Natural killer cell (primary cell): ENCODE measurements at regions not wholly inside any gene's neighbourhood (a gene's known extent, or its start where the extent isn't known, plus 50 kb on each side); places are given as distances from the start of the nearest gene placed in this dataset.

Experiments
- ATAC-seq, 3 donors: fragments of 150-1000 bp in 2 of 3; fragments of 200-7000 bp in 1 of 3; cut with Tn5 transposase; 1 replicate in 1 of 3; 2 replicates in 2 of 3; pipeline ENCODE4 v1.10.0; 2021; ENCODE audit warnings: mild to moderate bottlenecking in 2 of 3, moderate library complexity in 2 of 3
- DNase-seq, 2 donors: peaks; one replicate each; pipeline versions ENCODE4 v3.0.0 to v3.0.0-alpha.2; 2013 to 2021; ENCODE audit warnings: mixed read lengths in 1 of 2
- H3K27ac ChIP-seq: one replicate; pipeline ENCODE4 v1.5.1; 2013; ENCODE audit warnings: mild to moderate bottlenecking, low read length
- H3K27me3 ChIP-seq: one replicate; pipeline ENCODE4 v1.6.1; 2013; ENCODE audit warnings: low read length; ENCODE audit not compliant: control insufficient read depth, insufficient read depth
- H3K36me3 ChIP-seq: one replicate; pipeline ENCODE4 v1.6.1; 2013; ENCODE audit warnings: low read length; ENCODE audit not compliant: control insufficient read depth, insufficient read depth
- H3K4me1 ChIP-seq: one replicate; pipeline ENCODE4 v1.6.1; 2013; ENCODE audit warnings: low read length; ENCODE audit not compliant: control insufficient read depth, insufficient read depth
- H3K4me3 ChIP-seq: one replicate; pipeline ENCODE4 v1.5.1; 2013; ENCODE audit warnings: low read length
- H3K9me3 ChIP-seq: one replicate; pipeline ENCODE4 v1.6.1; 2013; ENCODE audit warnings: low read length; ENCODE audit not compliant: control insufficient read depth, insufficient read depth
- H3K27ac Mint-ChIP-seq, 2 donors: one replicate each; pipeline ENCODE4 v1.8.0; 2022; ENCODE audit warnings: mild to moderate bottlenecking in 2 of 2, mixed read lengths in 2 of 2, moderate library complexity in 1 of 2
- H3K27me3 Mint-ChIP-seq, 2 donors: one replicate each; pipeline ENCODE4 v1.8.0; 2022; ENCODE audit warnings: low read depth in 2 of 2, mixed read lengths in 2 of 2
- H3K36me3 Mint-ChIP-seq: one replicate; pipeline ENCODE4 v1.8.0; 2022; ENCODE audit warnings: mixed read lengths
- H3K4me1 Mint-ChIP-seq, 2 donors: one replicate each; pipeline ENCODE4 v1.8.0; 2022; ENCODE audit warnings: mixed read lengths in 2 of 2
- H3K4me3 Mint-ChIP-seq: one replicate; pipeline ENCODE4 v1.8.0; 2022; ENCODE audit warnings: mild to moderate bottlenecking, moderate library complexity, mixed read lengths
- H3K9me3 Mint-ChIP-seq, 2 donors: one replicate each; pipeline ENCODE4 v1.8.0; 2022; ENCODE audit warnings: mixed read lengths in 2 of 2
- WGBS: methylation state at CpG from one replicate; pipeline ENCODE4 v1.1.7; 2013; ENCODE audit warnings: missing lambda C conversion rate; ENCODE audit not compliant: insufficient coverage; 5-methylcytosine and 5-hydroxymethylcytosine counted together
- intact Hi-C: fragments of 100-400 bp; cut with micrococcal nuclease; formaldehyde crosslinking; loops from one replicate; pipeline ENCODE4 v1.14.2; 2022
- TF ChIP-seq, protein P1 (sequence below): fragments of 200-600 bp; IDR thresholded peaks from one replicate; pipeline ENCODE4 v1.8.0; 2022; ENCODE audit warnings: antibody characterized with exemption

DNA sequence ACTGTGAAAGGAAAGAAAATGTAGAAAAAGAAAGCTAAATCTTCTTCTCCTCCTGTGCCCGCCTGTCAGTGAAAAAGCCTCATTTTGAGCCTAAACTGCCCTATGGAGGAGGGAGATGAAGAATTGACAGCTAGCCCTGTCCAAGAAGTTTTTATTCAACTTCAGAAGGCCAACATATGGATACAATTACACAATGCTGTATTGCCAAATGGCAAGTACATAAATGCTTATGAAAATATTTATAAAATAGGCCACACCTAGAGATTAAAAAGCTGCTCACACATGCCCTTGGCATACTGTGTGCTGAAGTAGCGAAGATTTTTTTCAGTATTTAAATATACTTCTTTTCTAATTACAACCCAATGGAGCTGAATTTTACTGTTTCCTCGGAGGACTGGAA lies 65.1 kb upstream of the NEBL start:
- DNase-seq (no peak), ATAC-seq (no peak)
- Histone ChIP-seq H3K9me3 (no peaks in the 10 kb centered on the region), H3K4me3 (no peak overlapping the region), H3K36me3 (no peaks in the 10 kb centered on the region), H3K4me1 (no peaks in the 10 kb centered on the region), H3K27me3 (no peaks in the 10 kb centered on the region), H3K27ac (no peak overlapping the region)
- intact Hi-C loops: no loop called here
- Mint-ChIP-seq H3K9me3 (no peaks in the 10 kb centered on the region), H3K27me3 (peaks cover 4 to 18% of the 10 kb centered on the region in 2 donors), H3K27ac (no peak overlapping the region), H3K36me3 (no peaks in the 10 kb centered on the region), H3K4me1 (no peaks in the 10 kb centered on the region), H3K4me3 (no peak overlapping the region)
- TF ChIP-seq, protein P1, sequence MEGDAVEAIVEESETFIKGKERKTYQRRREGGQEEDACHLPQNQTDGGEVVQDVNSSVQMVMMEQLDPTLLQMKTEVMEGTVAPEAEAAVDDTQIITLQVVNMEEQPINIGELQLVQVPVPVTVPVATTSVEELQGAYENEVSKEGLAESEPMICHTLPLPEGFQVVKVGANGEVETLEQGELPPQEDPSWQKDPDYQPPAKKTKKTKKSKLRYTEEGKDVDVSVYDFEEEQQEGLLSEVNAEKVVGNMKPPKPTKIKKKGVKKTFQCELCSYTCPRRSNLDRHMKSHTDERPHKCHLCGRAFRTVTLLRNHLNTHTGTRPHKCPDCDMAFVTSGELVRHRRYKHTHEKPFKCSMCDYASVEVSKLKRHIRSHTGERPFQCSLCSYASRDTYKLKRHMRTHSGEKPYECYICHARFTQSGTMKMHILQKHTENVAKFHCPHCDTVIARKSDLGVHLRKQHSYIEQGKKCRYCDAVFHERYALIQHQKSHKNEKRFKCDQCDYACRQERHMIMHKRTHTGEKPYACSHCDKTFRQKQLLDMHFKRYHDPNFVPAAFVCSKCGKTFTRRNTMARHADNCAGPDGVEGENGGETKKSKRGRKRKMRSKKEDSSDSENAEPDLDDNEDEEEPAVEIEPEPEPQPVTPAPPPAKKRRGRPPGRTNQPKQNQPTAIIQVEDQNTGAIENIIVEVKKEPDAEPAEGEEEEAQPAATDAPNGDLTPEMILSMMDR: no peak
- 93% methylated on average over 2 of the region's 3 CpGs for WGBS

DNA sequence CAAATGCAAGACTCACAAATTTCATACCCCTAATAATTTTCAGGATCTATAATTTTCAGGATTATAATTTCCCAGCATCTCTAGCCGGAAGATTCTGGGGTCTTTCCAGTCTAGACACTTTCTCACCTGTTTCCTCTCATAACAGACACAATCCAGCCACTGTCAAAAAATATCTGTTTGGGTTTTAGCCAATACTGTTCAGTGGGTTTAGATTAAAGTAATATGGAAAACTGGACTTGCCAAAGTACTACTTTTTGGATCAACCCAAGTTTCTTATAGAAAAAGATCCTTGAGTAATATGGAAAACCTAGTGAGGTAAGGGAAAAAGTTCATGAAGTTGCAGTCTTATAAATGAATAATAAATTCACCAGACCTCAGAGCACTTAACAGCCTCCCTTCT lies 62.1 kb upstream of the NEBL start:
- H3K4me1 ChIP-seq: no peaks in the 10 kb centered on the region
- no peaks in the 10 kb centered on the region for H3K9me3 ChIP-seq
- H3K27me3 ChIP-seq: no peaks in the 10 kb centered on the region
- Mint-ChIP-seq H3K4me1 (no peaks in the 10 kb centered on the region), H3K27me3 (peaks cover 2 to 25% of the 10 kb centered on the region in 2 donors), H3K27ac (no peak overlapping the region), H3K36me3 (no peaks in the 10 kb centered on the region), H3K4me3 (no peak overlapping the region), H3K9me3 (no peaks in the 10 kb centered on the region)
- no peak overlapping the region for H3K4me3 ChIP-seq
- ATAC-seq: no peak
- WGBS: 88% methylated on average over 1 of the region's 1 CpG
- intact Hi-C loops: no loop called here
- no peak for DNase-seq
- TF ChIP-seq, protein P1: no peak
- no peaks in the 10 kb centered on the region for H3K36me3 ChIP-seq
- no peak overlapping the region for H3K27ac ChIP-seq

DNA sequence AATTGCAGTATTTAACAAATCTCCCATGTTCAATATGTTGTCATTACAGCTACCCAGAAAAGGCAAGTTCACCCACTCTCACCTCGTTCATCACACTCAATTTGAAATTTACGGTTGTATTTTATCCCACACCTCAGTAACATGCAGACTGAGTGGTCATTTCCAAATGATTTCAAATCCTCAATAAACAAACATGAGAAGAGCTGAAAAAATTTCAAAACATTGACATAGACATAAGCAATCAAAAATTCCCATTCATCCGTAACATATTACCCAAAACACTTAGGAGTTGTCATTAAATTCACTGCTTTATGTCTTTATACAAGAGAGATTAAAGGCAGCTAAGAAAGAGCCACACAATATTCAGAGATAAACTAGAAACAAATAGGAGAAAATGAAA lies 61.7 kb upstream of the NEBL start:
- Histone ChIP-seq H3K27me3 (no peaks in the 10 kb centered on the region), H3K9me3 (no peaks in the 10 kb centered on the region), H3K4me1 (no peaks in the 10 kb centered on the region), H3K36me3 (no peaks in the 10 kb centered on the region), H3K27ac (no peak overlapping the region), H3K4me3 (no peak overlapping the region)
- Mint-ChIP-seq H3K4me1 (no peaks in the 10 kb centered on the region), H3K27ac (no peak overlapping the region), H3K27me3 (peaks cover 2 to 25% of the 10 kb centered on the region in 2 donors), H3K9me3 (no peaks in the 10 kb centered on the region), H3K4me3 (no peak overlapping the region), H3K36me3 (no peaks in the 10 kb centered on the region)
- TF ChIP-seq, protein P1: no peak
- intact Hi-C loops: no loop called here
- 93% methylated on average over 2 of the region's 3 CpGs for WGBS
- ATAC-seq: no peak
- DNase-seq: no peak

DNA sequence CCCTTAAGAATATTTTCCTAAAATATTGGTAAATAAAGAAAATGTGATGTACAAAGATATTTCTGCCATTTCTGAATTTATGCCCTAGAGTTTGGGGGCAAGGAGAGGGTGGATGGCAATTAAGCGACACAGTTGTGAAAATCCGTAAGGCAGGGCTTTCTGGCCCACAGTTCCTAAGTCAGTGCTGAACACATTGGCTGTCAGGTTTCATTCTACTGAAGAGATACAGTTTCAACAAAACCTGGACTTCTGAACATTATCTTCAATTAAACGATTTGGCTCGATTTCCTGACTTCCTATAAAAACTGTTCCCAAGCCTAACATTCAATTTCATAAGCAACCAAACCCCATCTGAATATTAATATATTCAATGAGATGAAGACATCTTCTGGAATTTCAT lies 61.1 kb upstream of the NEBL start:
- Histone ChIP-seq H3K4me1 (no peaks in the 10 kb centered on the region), H3K27me3 (no peaks in the 10 kb centered on the region), H3K36me3 (no peaks in the 10 kb centered on the region), H3K27ac (no peak overlapping the region), H3K4me3 (no peak overlapping the region), H3K9me3 (no peaks in the 10 kb centered on the region)
- H3K4me1 Mint-ChIP-seq: no peaks in the 10 kb centered on the region
- TF ChIP-seq, protein P1: no peak
- no peak overlapping the region for H3K4me3 Mint-ChIP-seq
- no peaks in the 10 kb centered on the region for H3K9me3 Mint-ChIP-seq
- ATAC-seq (no peak), DNase-seq (no peak)
- no peak overlapping the region for H3K27ac Mint-ChIP-seq
- peaks cover 2 to 25% of the 10 kb centered on the region in 2 donors for H3K27me3 Mint-ChIP-seq
- intact Hi-C loops: no loop called here
- 88% methylated on average over 4 of the region's 4 CpGs for WGBS
- H3K36me3 Mint-ChIP-seq: no peaks in the 10 kb centered on the region
